GM19463 (cell line): ENCODE measurements at regions not wholly inside any gene's neighbourhood (a gene's known extent, or its start where the extent isn't known, plus 50 kb on each side); places are given as distances from the start of the nearest gene placed in this dataset.

Experiments
- ATAC-seq: cut with Tn5 transposase; IDR thresholded peaks from one replicate; pipeline ENCODE4 v1.9.1; 2021; ENCODE audit warnings: mild to moderate bottlenecking, moderate library complexity; ENCODE audit not compliant: unreplicated experiment

- ATAC-seq = no peak
These were observed 262.5 kb downstream of the ELAVL2 start for GRCh38 chr9:23563517-23563916.

- ATAC-seq = no peak
These were observed 258.4 kb downstream of the ELAVL2 start for GRCh38 chr9:23567516-23568165.

GRCh38 chr9:23571414-23572104 is 254.5 kb downstream of the ELAVL2 start:
- ATAC-seq = no peak

- no peak for ATAC-seq
These were observed 252.2 kb downstream of the ELAVL2 start for GRCh38 chr9:23573800-23574199.

- ATAC-seq = no peak
These were observed 248.4 kb downstream of the ELAVL2 start for GRCh38 chr9:23577611-23578010.

GRCh38 chr9:23581931-23582330 is 244.1 kb downstream of the ELAVL2 start:
- no peak for ATAC-seq

GRCh38 chr9:23582836-23583235 is 243.2 kb downstream of the ELAVL2 start:
- no peak for ATAC-seq

GRCh38 chr9:23586906-23587305 is 239.1 kb downstream of the ELAVL2 start:
- no peak for ATAC-seq

GRCh38 chr9:23587433-23587832 is 238.6 kb downstream of the ELAVL2 start:
- ATAC-seq = no peak

- no peak for ATAC-seq
These were observed 238.1 kb downstream of the ELAVL2 start for GRCh38 chr9:23587903-23588302.

GRCh38 chr9:23590276-23591000 is 235.6 kb downstream of the ELAVL2 start:
- peak; percentile 41 for ATAC-seq

GRCh38 chr9:23594421-23594820 is 231.6 kb downstream of the ELAVL2 start:
- ATAC-seq = no peak

- ATAC-seq = no peak
These were observed 229.0 kb downstream of the ELAVL2 start for GRCh38 chr9:23596913-23597634.

GRCh38 chr9:23598994-23599393 is 227.0 kb downstream of the ELAVL2 start:
- ATAC-seq = no peak

GRCh38 chr9:23603311-23603710 is 222.7 kb downstream of the ELAVL2 start:
- ATAC-seq = no peak

GRCh38 chr9:23606107-23606506 is 219.9 kb downstream of the ELAVL2 start:
- no peak for ATAC-seq

GRCh38 chr9:23608456-23608855 is 217.6 kb downstream of the ELAVL2 start:
- no peak for ATAC-seq

- ATAC-seq = no peak
These were observed 214.2 kb downstream of the ELAVL2 start for GRCh38 chr9:23611869-23612268.

GRCh38 chr9:23615569-23615968 is 210.5 kb downstream of the ELAVL2 start:
- ATAC-seq = no peak

GRCh38 chr9:23621188-23621587 is 204.9 kb downstream of the ELAVL2 start:
- ATAC-seq = no peak

- no peak for ATAC-seq
These were observed 204.1 kb downstream of the ELAVL2 start for GRCh38 chr9:23621924-23622323.
